Right atrium auricular region (tissue), 2 donors: ENCODE measurements at regions not wholly inside any gene's neighbourhood (a gene's known extent, or its start where the extent isn't known, plus 50 kb on each side); places are given as distances from the start of the nearest gene placed in this dataset.

Experiments used
- DNase-seq: peaks from one replicate; pipeline ENCODE4 v3.0.0-alpha.2; 2019; ENCODE audit warnings: low spot score
- H3K27ac ChIP-seq, 2 donors: fragments of 200-600 bp; sonication (generic); 1 replicate in 1 of 2; 2 replicates in 1 of 2; pipeline ENCODE4 v1.5.1; 2016 to 2019
- H3K27me3 ChIP-seq, 2 donors: fragments of 200-600 bp; sonication (generic); one replicate each; pipeline versions ENCODE4 v1.5.1 to v1.6.0; 2017 to 2019
- H3K36me3 ChIP-seq: fragments of 200-600 bp; sonication (generic); one replicate; pipeline ENCODE4 v1.5.1; 2016
- H3K4me1 ChIP-seq, 2 donors: fragments of 200-600 bp; sonication (generic); one replicate each; pipeline versions ENCODE4 v1.5.1 to v1.6.0; 2017 to 2019
- H3K4me3 ChIP-seq, 2 donors: fragments of 200-600 bp; sonication (generic); 1 replicate in 1 of 2; 2 replicates in 1 of 2; pipeline ENCODE4 v1.5.1; 2017 to 2019; ENCODE audit warnings: mild to moderate bottlenecking in 1 of 2, moderate library complexity in 1 of 2
- H3K9me3 ChIP-seq, 2 donors: fragments of 200-600 bp; sonication (generic); one replicate each; pipeline ENCODE4 v1.5.1; 2019
- CTCF ChIP-seq, 2 donors: fragments of 200-600 bp; sonication (generic); IDR thresholded peaks; one replicate each; pipeline ENCODE4 v1.5.1; 2019; ENCODE audit warnings: antibody characterized with exemption in 2 of 2

- TF ChIP-seq CTCF (IDR thresholded peaks at IDR 0.05), result no peak
- Histone ChIP-seq H3K36me3 (no peaks in the 10 kb centered on the region), H3K27ac (no peak overlapping the region), H3K27me3 (no peaks in the 10 kb centered on the region), H3K9me3 (no peaks in the 10 kb centered on the region), H3K4me1 (no peaks in the 10 kb centered on the region), H3K4me3 (no peak overlapping the region)
- no peak for DNase-seq
Observed at GRCh38 chr4:12165616-12166015, 736.9 kb upstream of the HS3ST1 start.

GRCh38 chr4:12146339-12146738 lies 717.6 kb upstream of the HS3ST1 start:
- Histone ChIP-seq H3K9me3 (peaks cover 0 to 6% of the 10 kb centered on the region in 2 donors), H3K27ac (no peak overlapping the region), H3K4me3 (no peak overlapping the region), H3K36me3 (no peaks in the 10 kb centered on the region), H3K27me3 (no peaks in the 10 kb centered on the region), H3K4me1 (no peaks in the 10 kb centered on the region)
- no peak for DNase-seq
- TF ChIP-seq CTCF (IDR thresholded peaks at IDR 0.05), result no peak

DNA sequence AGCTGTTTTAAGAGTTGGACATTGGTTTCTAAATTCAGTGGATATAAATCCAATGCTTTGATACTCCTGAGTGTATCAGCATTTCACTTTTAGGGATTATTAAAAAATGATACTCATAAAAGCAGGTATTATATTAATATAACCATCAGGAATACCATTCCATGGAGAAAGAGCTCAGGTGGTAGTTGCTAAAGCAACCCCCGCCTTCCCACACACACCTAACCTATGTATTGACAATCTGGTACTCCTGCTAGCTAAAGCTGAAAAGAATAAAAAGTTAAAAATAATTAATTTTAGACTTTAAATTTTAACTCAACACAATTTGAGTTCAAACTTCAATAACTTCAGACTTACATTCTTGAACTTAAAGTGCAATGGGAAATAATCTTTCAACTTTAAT lies 717.1 kb upstream of the HS3ST1 start:
- no peaks in the 10 kb centered on the region for H3K36me3 ChIP-seq
- H3K4me3 ChIP-seq, result no peak overlapping the region
- no peaks in the 10 kb centered on the region for H3K4me1 ChIP-seq
- TF ChIP-seq CTCF (IDR thresholded peaks at IDR 0.05), result no peak
- no peaks in the 10 kb centered on the region for H3K27me3 ChIP-seq
- no peak overlapping the region for H3K27ac ChIP-seq
- H3K9me3 ChIP-seq, result peaks cover 0 to 6% of the 10 kb centered on the region in 2 donors
- no peak for DNase-seq

DNA sequence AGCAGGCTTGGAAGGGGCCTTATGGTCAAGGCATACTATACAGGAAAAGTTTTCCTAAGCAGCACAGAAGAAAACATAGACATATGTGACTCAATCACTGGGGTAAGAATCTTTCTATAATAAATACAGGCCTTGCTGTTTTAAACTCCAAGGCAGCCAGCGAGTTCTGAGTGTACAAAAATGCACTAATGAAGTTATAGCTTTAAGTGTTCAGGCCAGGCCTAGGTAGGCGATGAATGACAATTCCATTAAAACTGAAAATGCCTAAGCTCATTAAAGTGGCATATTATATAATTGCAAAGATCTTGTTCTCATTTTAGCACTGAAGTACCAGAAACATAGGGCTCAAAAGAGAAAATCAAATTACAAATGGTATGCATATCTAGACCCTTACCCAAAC lies 716.4 kb upstream of the HS3ST1 start:
- Histone ChIP-seq H3K9me3 (peaks cover 0 to 6% of the 10 kb centered on the region in 2 donors), H3K36me3 (no peaks in the 10 kb centered on the region), H3K4me3 (no peak overlapping the region), H3K27me3 (no peaks in the 10 kb centered on the region), H3K4me1 (no peaks in the 10 kb centered on the region), H3K27ac (no peak overlapping the region)
- no peak for TF ChIP-seq CTCF (IDR thresholded peaks at IDR 0.05)
- no peak for DNase-seq

GRCh38 chr4:12144051-12144450 lies 715.4 kb upstream of the HS3ST1 start:
- no peak for TF ChIP-seq CTCF (IDR thresholded peaks at IDR 0.05)
- Histone ChIP-seq H3K27ac (no peak overlapping the region), H3K9me3 (peaks cover 0 to 6% of the 10 kb centered on the region in 2 donors), H3K4me1 (no peaks in the 10 kb centered on the region), H3K36me3 (no peaks in the 10 kb centered on the region), H3K4me3 (no peak overlapping the region), H3K27me3 (no peaks in the 10 kb centered on the region)
- no peak for DNase-seq

DNA sequence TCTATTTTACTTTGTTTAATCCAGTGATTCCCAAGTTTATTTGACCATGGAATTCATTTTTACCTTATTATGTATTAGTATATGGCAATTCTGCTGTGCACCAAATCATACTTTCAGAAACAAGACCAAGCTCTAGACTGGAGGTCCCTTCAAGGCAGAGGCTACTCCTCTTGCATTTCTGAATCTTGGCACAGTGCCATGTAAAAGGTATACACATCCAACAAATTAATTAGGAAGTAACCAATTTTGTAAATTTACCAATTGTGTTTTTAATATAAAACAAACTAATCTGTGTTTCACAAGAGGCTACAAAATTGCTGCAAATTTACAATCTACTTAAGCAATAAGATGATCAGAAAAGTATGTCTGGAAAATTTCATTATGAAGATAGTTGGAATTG lies 712.2 kb upstream of the HS3ST1 start:
- Histone ChIP-seq H3K27me3 (no peaks in the 10 kb centered on the region), H3K36me3 (no peaks in the 10 kb centered on the region), H3K4me3 (no peak overlapping the region), H3K4me1 (no peaks in the 10 kb centered on the region), H3K9me3 (no peaks in the 10 kb centered on the region), H3K27ac (no peak overlapping the region)
- no peak for DNase-seq
- no peak for TF ChIP-seq CTCF (IDR thresholded peaks at IDR 0.05)
